SJCRH30 (cell line): ENCODE measurements at regions not wholly inside any gene's neighbourhood (a gene's known extent, or its start where the extent isn't known, plus 50 kb on each side); places are given as distances from the start of the nearest gene placed in this dataset.
A peak's percentile ranks its signal among the peaks of the same experiment; 100 is the strongest.
"Not testable (repeated sequence)": the region's sequence is repeated elsewhere in the genome, so short reads cannot be mapped to it uniquely, and the experiment has no call there.

Experiments used
- DNase-seq, 2 experiments: peaks; one replicate each; pipeline ENCODE4 v3.0.0-alpha.2; 2015 to 2020
- H3K27ac ChIP-seq: fragments of 250-450 bp; sonication (Bioruptor Pico); 2 replicates; pipeline ENCODE4 v1.5.1; 2020; ENCODE audit warnings: mild to moderate bottlenecking, moderate library complexity
- H3K27me3 ChIP-seq: fragments of 250-450 bp; sonication (Bioruptor Pico); 2 replicates; pipeline ENCODE4 v1.5.1; 2020; ENCODE audit warnings: mild to moderate bottlenecking, moderate library complexity
- H3K36me3 ChIP-seq: fragments of 250-450 bp; sonication (Bioruptor Pico); 2 replicates; pipeline ENCODE4 v1.5.1; 2020; ENCODE audit warnings: mild to moderate bottlenecking, moderate library complexity
- H3K4me1 ChIP-seq: fragments of 250-450 bp; sonication (Bioruptor Pico); 2 replicates; pipeline ENCODE4 v1.5.1; 2020; ENCODE audit warnings: mild to moderate bottlenecking, moderate library complexity
- H3K4me3 ChIP-seq: fragments of 250-450 bp; sonication (Bioruptor Pico); 2 replicates; pipeline ENCODE4 v1.5.1; 2020; ENCODE audit warnings: mild to moderate bottlenecking, moderate library complexity
- H3K9me3 ChIP-seq: fragments of 250-450 bp; sonication (Bioruptor Pico); replicated peaks from 2 replicates; pipeline ENCODE4 v1.5.1; 2020; ENCODE audit warnings: mild to moderate bottlenecking, moderate library complexity

DNA sequence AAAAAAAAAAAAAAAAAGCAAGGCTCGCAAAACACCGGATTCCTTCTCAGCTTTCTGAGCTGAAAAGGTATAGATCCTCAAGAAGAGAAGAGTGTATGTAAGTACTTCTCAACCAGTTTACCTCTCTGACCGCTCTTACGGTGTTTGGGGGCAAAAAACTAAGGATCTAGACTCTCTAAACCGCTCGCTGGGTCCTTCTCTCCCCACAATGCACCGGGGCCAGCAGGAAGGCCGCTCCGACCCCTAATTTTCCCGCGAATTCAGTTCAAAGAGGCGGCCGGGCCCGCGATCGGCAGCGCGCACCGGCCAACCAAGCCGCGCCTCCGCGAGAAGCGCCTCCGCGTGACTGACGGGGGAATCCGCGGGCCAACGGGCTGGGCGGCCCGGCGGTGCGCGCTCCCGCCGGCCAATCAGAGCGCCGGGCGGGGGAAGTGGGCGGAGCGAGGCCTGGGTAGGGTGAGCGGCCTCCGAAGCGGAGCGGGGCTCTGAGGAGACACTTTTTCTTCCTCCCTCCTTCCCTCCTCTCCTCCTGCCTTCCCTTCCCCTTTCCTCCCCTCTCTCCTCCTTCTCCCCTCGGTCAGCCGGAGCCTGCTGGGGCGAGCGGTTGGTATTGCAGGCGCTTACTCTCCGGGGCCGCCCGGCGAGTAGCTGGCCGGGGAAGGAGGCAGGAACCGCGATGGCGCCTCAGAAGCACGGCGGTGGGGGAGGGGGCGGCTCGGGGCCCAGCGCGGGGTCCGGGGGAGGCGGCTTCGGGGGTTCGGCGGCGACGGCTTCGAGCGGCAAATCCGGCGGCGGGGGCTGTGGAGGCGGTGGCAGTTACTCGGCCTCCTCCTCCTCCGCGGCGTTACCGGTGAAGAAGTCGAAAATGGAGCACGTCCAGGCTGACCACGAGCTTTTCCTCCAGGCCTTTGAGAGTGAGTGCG is 93.0 kb downstream of the CRLF3 start:
- H3K4me1 ChIP-seq, H3K27me3 ChIP-seq, H3K9me3 ChIP-seq: not testable (repeated sequence)
- Histone ChIP-seq H3K27ac (peak overlapping the region; percentile 86), H3K4me3 (peak overlapping the region; percentile 98), H3K36me3 (peaks cover 12% of the 10 kb centered on the region)
- peak; percentile 85 to 86 for DNase-seq

DNA sequence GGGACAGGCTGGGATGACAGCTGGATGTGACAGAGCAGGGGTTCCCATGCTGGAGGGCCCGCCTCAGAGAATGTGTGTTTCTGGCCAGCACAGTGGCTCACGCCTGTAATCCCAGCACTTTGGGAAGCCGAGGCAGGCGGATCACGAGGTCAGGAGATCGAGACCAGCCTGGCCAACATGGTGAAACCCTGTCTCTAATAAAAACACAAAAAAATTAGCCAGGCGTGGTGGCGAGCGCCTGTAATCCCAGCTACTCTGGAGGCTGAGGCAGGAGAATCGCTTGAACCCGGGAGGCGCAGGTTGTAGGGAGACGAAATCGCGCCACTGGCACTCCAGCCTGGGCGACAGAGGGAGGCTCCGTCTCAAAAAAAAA is 93.7 kb downstream of the CRLF3 start:
- H3K4me3 ChIP-seq = peak overlapping the region; percentile 98

DNA sequence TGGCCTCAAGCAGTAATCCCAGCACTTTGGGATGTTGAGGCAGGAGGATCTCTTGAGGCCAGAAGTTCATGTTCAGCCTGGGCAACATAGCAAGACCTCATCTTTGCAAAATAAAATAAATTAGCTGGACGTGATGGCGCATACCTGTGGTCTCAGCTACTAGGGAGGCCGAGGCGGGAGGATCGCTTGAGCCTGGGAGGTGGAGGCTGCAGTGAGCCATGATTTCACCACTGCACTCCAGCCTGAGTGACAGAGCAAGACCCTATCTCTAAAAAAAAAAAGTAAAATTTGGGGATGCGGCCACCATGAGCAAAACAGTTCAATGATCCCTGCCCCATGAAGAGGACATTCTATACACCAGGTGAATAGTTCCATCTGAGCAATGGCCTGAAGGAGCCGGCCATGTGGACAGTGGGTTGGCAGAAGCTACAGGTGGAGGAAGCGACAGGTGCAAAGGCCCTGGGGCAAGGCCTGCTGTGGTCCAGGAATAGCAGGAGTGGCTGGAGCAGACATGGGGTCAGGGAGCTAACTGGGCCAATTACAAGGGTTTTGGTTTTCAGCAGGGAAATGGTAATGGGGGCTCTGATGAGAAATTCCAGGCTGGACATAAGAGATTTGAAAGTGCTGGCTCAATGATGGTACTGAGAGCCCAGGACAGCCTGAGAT is 94.2 kb downstream of the CRLF3 start:
- not testable (repeated sequence) for H3K27me3 ChIP-seq, H3K9me3 ChIP-seq, DNase-seq, H3K4me1 ChIP-seq
- peaks cover 10% of the 10 kb centered on the region for H3K36me3 ChIP-seq
- peak overlapping the region; percentile 98 for H3K4me3 ChIP-seq
- H3K27ac ChIP-seq = peak overlapping the region; percentile 86; the same call in 1 of the 2 replicates

More for the DNA sequence above, 93.7 kb downstream of the CRLF3 start:
- H3K9me3 ChIP-seq, H3K4me1 ChIP-seq, H3K27me3 ChIP-seq: not testable (repeated sequence)
- Histone ChIP-seq H3K27ac (peak overlapping the region; percentile 86), H3K36me3 (peaks cover 10% of the 10 kb centered on the region)
- peak in 1 of 2 experiments; percentile 22 for DNase-seq

DNA sequence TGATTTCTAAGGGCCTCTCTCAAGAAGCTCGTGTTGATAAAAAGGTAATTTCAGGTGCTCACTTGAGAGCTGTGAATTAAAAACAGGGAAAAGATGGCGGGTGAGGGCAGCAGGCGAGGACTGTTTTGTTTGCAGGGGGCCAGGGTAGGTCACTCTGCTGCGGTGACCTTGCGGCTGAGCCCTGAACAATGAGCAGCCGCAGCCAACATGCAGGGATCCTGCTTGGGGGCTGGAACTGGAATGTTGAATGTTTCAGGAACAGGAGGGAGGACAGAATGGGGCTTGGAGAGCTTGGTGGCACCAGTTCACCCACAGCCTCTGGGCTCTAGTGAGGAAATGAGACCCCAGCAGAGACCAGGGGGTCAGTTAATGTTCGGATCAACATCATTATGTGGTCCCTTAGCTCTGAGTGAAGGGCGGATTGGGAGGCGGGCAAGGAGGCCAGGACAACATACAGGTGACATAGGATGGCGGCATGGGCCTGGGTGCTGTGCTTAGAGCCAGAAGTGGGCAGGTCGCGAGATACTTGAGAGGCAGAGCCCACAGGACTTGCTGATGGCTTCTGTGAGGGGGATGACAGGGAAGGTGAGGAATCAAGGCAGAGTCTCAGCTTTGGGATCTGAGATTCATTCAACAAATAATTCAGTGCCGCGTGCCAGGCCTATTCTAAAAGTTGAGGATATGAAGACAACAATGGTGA is 94.9 kb downstream of the CRLF3 start:
- not testable (repeated sequence) for H3K9me3 ChIP-seq, H3K36me3 ChIP-seq, DNase-seq, H3K4me1 ChIP-seq, H3K27me3 ChIP-seq, H3K4me3 ChIP-seq, H3K27ac ChIP-seq

DNA sequence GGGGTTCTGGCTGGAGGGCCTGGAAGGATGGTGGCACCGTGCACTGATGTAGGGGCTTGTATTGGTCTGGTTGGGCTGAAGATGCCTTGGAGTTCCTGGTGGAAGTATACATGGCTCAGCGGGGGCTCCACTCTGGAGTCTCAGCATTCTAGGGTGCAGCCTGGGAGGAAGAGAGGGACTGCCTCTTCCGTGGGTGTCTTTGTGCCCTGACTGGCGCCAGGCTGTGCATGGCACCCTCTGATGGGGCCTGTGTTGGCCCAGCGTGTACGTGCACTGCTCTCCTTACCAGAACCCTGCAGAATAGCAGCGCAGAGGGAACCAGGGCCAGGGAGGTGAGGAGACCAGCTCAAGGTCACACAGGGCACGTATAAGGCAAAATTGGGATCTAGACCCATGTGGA is 97.0 kb downstream of the CRLF3 start:
- H3K9me3 ChIP-seq, H3K27me3 ChIP-seq, DNase-seq, H3K27ac ChIP-seq, H3K4me3 ChIP-seq, H3K36me3 ChIP-seq, H3K4me1 ChIP-seq: not testable (repeated sequence)

DNA sequence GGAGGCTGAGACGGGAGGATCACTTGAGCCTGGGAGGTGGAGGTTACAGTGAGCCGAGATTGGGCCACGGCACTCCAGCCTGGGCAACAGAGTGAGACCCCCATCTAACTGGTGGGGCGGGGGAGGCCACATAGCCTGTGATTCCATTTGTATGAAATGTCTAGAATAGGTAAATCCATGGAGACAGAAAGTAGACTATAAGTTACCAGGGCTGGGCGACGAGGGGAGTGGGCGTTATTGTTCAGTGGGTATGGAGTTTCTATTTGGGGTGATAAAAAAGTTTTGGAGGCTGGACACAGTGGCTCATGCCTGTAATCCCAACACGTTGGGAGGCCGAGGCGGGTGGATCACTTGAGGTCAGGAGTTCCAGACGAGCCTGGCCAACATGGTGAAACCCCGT is 97.8 kb downstream of the CRLF3 start:
- H3K4me1 ChIP-seq, H3K9me3 ChIP-seq, H3K27me3 ChIP-seq, H3K4me3 ChIP-seq, DNase-seq, H3K36me3 ChIP-seq, H3K27ac ChIP-seq: not testable (repeated sequence)

DNA sequence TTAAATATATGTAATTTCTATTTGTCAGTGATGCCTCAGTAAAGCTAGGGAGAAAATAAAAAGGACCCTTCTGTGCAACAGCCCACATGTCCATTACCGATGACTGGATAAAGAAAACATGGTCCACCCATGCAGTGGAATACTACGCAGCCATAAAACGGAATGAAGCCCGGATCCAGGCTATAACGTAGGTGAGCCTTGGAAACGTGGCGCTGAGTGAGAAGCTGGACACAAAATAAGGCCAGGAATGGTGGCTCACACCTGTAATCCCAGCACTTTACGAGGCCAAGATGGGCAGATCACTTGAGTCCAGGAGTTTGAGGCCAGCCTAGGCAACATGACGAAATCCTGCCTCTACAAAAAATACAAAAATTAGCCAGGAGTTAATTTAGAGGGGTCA is 98.2 kb downstream of the CRLF3 start:
- H3K4me3 ChIP-seq, H3K27me3 ChIP-seq, H3K36me3 ChIP-seq, H3K9me3 ChIP-seq, H3K27ac ChIP-seq, DNase-seq, H3K4me1 ChIP-seq: not testable (repeated sequence)

DNA sequence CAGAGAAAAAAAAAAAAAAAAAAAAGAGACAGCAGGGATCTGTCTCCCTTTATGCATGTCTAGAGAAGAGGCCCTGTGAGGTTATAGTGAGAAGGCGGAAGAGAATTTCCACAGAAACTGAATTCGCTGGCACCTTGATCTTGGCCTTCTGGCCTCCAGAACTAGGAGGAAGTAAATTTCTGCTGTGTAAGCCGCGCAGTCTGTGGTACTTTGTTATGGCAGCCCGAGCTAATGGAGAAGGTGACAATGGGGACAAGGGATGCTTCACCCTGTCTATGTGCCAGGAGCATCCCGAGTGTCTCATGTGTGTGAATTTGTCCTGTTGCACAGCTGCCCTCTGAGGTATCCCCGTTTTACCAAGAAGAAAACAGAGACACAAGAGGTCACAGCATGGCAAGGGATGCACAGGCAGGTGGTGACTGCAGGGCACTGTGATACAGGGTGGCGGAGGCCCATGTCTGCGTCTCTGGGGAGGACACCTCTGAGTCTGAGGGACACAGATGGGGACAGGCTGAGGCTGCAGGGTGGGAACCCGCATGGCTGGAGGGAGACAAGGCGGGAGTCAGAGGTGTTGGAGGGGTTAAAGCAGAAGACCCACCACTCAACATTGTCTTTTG is 100.3 kb downstream of the CRLF3 start:
- DNase-seq, H3K36me3 ChIP-seq, H3K27ac ChIP-seq, H3K4me3 ChIP-seq, H3K4me1 ChIP-seq, H3K27me3 ChIP-seq, H3K9me3 ChIP-seq: not testable (repeated sequence)

DNA sequence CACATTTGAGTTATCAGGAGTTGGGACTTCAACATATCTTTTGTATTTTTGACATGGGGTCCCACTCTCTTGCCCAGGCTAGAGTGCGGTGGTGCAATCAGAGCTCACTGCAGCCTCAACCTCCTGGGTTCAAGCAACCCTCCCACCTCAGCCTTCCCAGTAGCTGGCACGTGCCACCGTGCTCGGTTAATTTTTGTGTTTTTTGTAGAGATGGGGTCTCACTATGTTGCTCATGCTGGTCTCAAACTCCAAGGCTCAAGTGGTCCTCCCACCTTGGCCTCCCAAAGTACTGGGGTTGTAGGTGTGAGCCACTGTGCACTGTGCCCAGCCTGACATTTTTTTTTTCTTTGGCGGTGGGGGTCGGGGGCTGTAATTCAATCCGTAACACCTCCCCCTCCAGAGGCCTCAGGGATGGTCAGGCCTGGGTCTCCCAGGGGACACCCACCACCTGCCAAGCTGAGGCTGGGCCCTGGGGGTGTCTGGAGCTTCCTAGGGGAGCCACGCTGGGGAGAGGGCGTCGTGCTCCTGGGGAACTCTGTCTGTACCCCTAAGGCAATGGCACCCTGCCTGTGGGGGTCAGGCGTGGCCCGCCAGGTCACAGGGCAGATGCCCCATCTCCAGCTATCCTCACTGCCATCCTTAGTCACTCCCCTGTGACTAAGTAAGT is 102.2 kb downstream of the CRLF3 start:
- H3K27ac ChIP-seq, H3K4me3 ChIP-seq, H3K4me1 ChIP-seq, H3K36me3 ChIP-seq, H3K9me3 ChIP-seq, H3K27me3 ChIP-seq: not testable (repeated sequence)
- peak in 1 of 2 experiments; percentile 35 for DNase-seq

DNA sequence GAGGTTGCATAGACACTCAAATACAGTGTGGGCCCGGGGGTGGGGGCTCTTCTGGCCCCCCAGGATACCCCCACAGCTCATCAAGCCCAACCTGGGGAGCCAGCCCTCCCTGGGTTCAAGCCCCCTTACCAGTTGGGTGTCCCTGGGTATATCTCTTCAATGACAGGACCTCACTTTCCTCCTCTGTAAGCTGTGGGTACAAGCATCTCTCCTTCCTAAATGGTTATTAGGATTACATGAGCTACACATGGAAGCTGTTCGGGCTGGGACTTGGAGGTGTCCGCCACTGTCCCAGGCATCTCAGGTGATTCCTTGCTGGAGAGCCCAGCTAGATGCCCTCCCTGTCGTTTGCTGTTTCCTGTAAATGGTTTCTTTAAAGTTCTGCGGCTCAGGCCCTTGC is 103.5 kb downstream of the CRLF3 start:
- H3K27me3 ChIP-seq, H3K9me3 ChIP-seq, DNase-seq, H3K4me3 ChIP-seq, H3K27ac ChIP-seq, H3K4me1 ChIP-seq, H3K36me3 ChIP-seq: not testable (repeated sequence)

DNA sequence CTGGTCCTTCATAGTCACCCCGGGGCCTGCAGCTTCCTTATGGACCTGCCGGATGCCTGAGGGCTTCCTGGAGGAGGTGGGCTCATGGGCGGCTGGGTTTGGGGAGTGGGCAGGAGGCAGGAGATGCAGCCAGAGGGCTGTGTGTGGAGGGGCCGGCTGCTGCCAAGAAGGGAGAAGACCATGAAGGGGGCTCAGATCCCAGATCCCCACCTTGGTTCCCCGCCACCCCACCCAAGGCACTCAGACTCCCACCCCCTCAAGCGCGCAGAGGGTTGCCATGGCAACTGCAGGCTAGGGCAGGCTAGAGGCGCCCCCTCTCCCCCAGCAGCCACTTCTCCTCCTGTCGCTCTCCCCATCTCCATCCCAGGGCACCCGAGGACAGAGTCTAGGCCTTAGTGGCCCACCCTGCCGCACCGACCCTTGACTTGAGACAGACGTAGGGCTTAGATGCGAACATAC is 104.5 kb downstream of the CRLF3 start:
- DNase-seq = no peak
- H3K36me3 ChIP-seq = no peaks in the 10 kb centered on the region
- H3K4me1 ChIP-seq = no peaks in the 10 kb centered on the region
- H3K27me3 ChIP-seq = no peaks in the 10 kb centered on the region
- H3K27ac ChIP-seq = no peak overlapping the region
- no peaks in the 10 kb centered on the region for H3K9me3 ChIP-seq
- H3K4me3 ChIP-seq = no peak overlapping the region

DNA sequence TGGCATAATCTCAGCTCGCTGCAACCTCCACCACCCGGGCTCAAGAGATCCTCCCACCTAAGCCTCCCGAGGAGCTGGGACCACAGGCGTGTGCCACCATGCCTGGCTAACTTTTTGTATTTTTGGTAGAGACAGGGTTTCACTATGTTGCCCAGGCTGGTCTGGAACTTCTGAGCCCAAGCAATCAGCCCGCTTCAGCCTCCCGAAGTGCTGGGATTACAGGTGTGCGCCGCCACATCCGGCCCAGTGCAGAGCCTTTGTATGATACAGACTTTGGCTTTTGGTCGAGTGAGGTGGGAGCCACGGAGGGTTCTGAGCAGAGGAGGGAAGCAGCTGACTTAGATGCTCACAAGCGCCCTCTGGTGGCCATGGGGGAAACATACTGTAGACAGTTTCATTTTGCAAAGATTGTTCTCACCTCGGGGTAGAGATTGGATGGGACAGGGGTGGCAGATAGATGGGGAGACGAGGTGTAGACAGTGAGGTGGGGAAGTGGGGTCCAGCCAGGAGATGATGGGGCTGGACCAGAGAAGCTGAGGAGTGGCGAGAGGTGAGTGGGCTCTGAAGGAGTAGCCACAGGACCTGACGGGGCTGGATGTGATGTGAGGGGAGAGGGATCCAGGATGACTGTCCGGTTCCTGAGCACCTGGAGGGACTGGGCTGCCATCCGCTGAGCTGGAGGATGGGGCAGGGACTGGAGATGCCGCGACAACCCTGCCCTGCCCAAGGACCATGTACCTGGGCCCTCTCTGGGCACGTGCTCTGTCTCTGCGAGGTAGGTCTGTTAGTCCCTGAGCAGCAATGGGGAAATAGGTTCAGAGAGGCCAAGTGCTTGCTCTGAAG is 105.1 kb downstream of the CRLF3 start:
- DNase-seq = peak; percentile 67 to 87
- H3K4me3 ChIP-seq, H3K9me3 ChIP-seq, H3K27me3 ChIP-seq, H3K27ac ChIP-seq, H3K4me1 ChIP-seq, H3K36me3 ChIP-seq: not testable (repeated sequence)

DNA sequence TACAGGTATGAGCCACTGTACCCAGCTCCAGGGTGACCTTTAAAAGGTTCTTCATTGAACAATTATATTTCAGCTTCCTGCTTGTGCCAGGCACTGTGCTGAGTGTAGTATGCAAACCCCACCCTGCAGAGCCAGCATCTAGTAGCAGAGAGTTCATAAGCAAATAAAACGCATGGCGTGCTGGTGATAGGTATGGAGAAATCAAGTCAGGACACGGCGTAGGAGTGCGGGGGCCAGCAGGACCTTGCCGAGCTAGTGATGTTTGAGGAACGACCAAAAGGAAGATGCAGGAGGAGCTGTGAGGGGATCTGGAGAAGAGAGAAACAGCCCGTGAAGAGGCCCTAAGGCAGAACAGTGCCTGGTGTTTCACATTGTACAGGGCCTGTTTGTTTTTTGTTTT is 105.8 kb downstream of the CRLF3 start:
- not testable (repeated sequence) for DNase-seq

DNA sequence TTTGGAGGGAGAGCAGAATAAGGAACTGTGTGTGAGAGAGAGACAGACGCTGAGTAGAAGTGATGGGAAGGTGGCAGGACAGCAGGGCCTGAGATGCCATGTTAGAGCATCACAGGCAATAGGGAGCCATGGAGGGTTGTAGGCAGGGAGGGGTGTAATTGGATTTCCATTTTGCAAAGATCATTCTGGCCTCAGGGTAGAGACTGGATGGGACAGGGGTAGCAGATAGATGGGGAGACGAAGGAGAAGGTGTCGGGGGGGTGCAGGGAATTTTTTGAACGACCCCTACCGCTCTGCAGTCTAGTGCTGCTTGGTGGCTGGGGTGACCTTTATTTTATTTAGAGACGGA is 106.4 kb downstream of the CRLF3 start:
- not testable (repeated sequence) for H3K4me3 ChIP-seq, H3K27me3 ChIP-seq, H3K36me3 ChIP-seq, H3K9me3 ChIP-seq, DNase-seq, H3K4me1 ChIP-seq, H3K27ac ChIP-seq

More for the DNA sequence above, 105.8 kb downstream of the CRLF3 start:
- H3K4me3 ChIP-seq, H3K4me1 ChIP-seq, H3K27me3 ChIP-seq, H3K27ac ChIP-seq, H3K36me3 ChIP-seq, H3K9me3 ChIP-seq: not testable (repeated sequence)
